Activated effector memory CD4-positive, alpha-beta T cell treated with anti-CD3 and anti-CD28 coated beads, Interleukin-2, amount 50 U/mL, for 16 hours (primary cell): ENCODE measurements at regions not wholly inside any gene's neighbourhood (a gene's known extent, or its start where the extent isn't known, plus 50 kb on each side); places are given as distances from the start of the nearest gene placed in this dataset.

Experiments used
- DNase-seq: peaks from one replicate; pipeline ENCODE4 v3.0.0-alpha.2; 2020

DNA sequence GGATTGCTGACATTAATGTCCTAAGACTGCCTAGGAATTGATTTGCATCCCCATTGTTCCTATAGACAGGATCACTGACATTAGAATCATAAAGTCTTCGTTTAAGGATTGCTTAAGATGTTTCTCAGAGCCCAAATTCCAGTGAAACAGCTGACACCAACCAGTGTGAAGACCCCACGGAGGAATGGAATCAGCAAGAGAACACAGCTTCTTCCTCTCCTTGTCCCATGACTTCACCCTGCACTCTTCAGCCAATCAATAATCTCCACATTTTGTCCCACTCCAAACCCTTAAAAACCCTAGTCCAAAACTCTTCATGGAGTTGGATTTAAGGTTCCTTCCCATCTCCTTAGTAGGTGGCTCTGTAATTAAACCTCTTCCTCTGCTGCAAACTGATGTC lies 157.0 kb upstream of the NDUFV2 start:
- no peak for DNase-seq

DNA sequence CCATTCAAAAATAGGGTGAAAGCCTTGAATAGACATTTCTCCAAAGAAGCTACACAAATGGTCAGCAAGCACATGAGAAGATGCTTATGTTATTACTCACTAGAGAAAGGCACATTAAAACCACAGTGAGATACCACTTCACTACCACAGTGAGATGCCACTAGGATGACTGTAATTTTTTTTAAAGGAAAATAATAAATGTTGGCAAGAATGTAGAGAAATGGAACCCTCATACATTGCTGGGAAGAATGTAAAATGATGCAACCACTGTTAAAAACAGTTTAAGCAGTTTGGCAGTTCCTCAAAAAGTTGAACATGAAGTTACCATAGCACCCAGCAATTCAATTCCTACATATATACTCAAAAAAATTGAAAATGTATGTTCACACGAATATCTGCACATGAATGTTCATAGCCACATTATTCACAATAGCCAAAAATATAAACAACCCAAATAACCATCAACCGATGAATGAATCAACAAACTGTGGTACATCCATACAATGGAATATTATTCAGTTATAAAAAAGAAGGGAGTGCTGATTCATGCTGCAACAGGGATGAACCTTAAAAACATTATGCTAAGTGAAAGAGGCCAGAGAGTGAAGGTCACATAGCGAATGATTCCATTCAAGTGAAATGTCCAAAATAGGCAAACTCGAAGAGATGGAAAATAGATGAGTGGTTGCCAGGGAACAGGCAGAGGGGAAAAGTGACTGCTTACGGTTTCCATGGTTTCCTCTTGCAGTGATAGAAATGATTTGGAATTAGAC lies 156.2 kb upstream of the NDUFV2 start:
- DNase-seq, result no peak

DNA sequence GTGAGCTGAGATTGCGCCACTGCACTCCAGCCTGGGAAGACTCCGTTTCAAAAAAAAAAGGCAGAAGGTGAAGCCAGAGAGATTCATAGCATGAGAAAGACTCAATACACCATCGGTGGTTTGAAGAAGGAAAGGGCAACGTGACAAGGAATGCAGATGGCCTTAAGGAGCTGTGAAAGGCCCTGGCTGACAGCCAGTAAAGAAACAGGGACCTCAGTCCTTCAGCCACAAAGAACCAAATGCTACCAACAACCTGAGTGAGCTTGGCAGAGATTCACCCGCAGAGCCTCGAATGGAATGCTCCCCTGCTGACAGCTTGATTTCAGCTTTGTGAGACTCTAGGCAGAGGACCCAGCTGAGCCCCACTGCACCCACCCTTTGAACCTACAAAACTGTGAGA lies 154.9 kb upstream of the NDUFV2 start:
- DNase-seq, result no peak

DNA sequence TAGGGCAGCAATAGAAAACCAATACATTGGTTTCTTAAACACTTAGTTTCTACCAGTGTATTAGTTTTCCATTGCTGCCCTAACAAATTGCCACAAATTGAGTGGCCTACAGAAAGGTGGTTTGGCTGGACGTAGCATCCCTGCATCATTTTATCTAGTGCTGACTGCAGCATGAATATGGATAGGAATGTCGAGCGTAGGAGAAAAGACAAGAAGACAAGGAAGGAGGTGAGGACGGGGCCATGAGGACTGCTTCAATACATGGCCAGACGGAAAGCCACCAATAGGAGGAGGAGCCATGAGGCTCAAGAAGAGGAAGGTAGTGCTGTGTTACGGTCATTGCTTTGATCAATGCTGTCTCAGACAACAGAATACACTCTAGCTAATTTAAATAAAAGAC lies 154.5 kb upstream of the NDUFV2 start:
- DNase-seq, result no peak

DNA sequence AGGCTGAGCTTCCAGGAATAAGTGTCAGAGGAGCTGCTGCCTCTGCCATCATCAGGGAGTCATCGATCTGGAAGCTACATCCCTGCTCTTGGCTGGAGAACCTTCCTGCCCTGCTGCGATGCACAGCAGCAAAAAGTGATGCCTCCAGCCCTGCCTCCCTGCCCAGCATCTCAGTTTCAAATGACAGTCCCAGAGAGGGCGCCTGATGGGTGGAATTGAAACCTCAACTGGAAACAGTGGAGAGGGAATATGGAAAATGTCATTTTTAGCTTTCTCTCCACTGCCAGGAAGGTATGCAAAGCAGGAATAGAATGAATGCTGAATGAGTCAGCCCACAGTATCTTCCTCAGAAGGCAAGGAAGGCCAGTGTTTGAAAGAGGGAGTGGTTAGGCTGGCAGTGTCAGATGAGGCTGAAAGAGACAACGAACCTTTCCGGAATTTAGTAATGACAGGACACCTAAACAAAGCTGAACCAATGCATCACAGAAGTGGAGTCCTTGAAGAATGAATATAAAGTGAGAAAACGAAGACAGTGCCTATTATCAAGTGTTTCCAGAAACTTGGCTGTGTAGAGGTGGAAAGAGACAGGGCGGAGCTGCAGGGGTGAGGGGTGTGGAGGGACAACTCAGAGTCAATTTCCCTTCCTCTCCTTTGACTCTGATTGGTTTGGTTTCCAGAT lies 153.9 kb upstream of the NDUFV2 start:
- DNase-seq, result no peak

DNA sequence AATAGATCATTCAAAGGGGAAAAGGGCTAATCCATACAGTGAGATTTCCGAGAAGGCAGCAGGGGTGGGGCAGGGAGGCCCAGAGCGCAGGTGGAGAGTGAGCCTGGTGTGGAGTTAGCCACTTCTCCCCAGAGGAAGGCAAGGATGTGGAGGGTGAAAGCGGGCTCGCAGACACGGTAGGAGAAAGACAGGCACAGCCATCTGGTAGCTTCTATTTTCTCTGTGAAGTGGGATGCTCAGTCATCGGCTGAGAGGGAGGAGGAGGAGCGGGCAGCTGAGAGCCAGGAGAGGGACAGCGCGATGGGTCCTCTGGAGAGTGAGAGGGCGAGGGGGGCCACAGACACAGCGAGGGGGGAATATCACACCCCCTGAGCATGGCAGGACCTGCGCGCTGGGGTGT lies 153.3 kb upstream of the NDUFV2 start:
- no peak for DNase-seq

DNA sequence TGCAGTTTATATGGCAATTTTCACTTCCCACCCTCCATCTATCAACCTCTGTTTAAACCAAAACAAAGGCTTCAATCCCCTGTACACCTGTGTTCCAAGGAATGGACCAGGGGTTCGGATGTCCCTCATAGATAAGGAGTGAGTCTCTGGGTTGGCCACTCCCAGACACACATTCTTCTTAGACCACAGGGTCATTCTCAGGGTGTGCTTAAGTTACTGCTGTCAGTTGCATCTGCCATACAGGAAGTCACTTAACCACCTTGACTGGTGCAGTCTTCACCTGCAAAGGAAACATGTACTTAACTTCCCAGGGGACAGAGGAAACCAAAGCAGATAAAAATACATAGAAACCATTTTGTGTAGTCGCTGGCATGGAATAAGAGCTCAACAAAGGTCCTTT lies 151.0 kb upstream of the NDUFV2 start:
- no peak for DNase-seq

DNA sequence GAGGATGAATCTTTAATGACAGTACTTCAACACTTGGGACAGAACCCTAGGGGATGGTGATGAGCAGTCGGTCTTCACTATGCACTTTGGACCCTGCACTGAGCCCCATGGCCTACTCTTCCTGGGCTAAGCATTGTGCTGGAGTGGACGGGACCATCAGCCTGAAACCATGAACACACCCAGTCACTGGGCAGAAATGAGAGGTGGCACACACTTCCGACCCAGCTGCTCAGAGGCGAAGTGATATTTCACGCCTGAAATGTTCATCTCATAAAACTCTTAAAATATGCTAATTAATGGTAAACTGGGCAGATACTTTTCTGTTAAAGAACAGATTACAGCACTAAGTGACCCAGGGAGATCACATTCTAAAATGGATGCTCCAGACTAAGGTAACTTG lies 150.3 kb upstream of the NDUFV2 start:
- DNase-seq, result no peak

DNA sequence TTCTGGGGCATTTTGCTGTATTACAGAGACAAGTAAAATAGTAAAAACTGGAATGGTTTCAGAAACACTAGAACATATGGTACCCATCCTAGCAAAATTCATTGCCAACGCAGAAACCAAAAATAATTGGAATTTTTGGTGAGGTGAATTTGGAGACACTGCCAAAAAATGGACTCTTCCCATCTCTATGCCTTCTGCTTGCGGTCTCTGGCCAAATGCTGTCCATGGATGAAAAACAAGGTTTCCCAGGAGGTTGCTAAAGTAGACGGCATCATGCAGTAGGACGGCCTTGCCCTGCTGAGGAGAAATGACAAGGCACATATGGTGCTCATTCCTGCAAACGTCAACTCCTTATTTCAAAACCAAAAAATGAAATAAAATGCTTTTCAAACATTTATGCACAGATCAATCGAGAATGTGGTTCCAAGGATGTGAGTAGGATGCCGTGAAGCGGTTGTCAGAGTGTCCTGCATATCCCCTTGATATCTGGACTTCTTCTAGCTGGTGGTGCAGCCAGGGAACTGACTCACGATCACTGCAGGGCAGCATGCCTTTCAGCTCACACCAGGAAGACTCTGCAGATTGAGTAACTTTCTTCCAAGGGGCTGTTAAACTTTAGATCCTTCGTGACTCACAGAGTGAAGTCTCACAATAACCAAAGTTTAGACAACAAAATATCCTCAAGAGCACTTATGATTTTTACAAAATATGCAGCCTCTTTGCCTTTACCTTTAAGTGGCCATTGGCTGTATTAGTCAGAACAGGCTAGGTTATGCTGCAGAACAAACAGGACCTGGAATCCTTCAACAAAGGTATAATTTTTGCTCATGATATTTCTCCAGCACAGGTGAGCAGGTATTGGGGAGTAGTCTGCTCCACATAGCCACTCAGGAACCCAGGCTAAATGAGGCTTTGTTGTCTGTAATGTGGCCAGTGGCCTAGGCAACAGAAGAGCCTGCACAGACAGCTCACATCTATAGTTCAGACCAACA lies 149.4 kb upstream of the NDUFV2 start:
- DNase-seq, result no peak

DNA sequence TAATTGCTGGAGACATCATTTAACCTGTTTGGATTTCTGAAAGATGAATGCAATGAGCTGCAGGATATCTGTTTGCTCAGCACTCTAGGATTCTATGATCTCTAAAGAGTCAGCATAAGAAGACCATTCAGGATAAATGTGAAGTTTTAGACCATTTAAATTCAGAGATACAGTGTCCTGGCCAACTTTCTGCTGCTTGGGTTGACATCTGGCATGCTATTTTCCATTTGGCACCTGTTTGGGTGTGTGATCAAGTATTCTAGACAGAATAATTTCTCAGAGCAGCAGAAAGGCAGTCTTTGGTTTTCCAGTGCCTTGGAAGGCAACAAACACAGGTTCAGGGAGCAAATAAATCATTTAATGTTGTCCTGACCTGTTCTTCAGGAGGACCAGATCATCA lies 144.8 kb upstream of the NDUFV2 start:
- DNase-seq, result no peak

DNA sequence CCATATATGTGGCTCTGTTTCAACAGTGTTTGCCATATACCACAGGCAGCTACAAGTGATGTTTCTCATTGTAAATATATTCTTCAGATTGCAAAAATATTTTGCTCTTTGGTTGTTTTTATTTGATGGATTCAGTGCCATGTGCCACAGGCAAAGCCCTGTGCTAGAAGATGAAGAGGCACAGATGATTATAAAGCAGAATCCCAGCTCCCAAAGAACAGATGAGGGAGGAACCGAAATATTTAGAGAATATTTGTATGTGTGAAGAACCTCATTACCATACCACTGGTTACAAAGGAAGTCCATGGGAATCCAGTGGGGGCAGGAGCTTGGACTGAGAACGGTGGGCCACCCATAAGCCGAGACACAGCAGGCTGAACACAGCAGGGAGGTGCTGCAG lies 143.8 kb upstream of the NDUFV2 start:
- no peak for DNase-seq

DNA sequence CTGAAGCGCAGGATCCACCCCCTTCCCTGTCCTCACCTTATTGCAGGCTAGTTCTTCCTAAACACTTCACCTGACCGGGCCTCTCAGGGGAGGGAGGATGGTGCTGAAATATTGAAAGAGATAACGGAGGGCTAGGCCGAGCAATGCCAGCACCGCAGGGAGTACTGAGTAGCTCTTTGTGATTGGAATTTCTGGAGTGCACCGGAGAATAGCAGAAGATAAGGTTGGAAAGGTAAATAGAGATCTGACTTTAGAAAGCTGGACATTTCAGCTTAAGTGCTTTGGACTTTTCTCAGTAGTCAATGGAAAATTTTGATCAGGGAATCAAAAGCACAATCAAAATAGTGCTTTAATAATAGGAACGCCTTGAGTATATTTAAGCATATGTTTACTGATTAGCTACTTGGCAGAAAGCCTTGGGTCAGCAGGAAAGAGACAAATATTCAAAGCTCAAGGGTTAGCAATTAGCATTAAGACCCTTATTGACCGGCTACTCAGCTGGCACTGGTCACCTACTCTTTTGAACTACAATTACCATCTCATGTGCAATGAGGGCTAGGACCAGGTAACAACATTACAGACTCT lies 142.9 kb upstream of the NDUFV2 start:
- DNase-seq, result no peak

DNA sequence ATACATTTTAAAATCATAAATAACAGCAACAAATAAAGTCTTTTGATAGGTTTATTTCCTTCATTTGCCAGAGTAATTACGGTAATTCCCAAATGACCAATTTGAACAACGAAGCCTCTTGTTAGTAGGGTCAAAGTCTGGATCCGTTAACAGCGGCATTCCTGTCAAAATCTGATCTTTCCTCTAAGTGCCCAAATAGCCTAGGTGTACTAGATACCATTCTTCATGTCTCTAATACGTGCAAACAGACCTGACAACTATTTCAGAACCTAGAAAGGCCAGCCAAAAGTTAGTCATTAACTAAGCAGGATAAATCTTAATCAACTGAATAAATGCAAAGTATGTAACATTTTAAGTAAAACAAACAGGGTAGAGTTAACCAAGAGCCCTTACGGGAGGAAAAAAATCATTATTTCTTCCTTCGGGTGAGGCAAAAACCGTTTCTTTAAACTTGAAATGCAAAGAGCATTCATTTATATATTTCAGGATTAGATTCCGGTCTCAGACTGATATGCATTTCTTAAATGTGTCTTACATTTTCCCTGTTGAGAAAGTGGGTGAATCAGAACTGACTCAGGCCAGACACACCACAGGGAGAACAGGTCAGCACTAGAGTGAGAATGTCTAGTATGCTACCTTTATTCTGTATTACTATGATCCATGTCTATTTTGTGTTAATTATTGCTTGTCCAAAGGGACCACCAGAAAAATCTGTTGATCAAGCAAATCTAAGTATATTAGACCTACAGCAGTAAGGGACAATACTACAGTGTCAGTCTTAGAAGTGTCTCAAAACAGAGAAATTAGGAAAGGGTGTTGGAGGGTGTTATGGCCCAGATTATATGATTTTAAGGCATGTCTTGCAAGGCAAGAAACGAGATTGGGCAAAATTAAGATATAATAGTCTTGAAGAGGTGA lies 141.5 kb upstream of the NDUFV2 start:
- no peak for DNase-seq

DNA sequence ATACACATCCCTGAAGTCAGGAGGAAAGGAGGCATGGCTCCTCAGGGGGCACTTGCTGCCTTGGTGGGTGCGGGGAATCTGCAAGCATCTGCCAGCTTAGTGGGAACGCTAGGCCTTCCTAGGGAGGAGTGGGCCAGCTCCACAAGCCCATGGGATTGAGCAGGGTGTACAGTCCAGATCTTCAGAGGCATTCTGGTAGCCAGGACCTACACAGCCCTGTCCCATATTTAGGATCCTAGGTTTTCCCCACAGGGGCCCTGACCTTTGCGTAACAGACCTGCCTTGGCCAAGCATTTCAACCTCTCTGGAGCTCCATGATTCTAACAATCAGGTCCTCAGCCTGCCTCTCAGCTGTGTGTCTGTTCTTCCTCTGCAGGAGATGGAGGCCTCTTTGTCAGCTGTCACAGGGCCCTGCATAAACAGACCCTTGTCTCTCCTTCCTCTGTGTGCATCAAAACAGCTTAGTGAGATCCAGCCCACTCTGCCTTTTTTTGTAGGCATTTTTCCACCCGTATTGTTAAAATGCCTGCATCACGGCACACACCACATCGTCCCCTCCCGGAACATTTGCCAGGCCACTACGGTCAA lies 140.2 kb upstream of the NDUFV2 start:
- no peak for DNase-seq

DNA sequence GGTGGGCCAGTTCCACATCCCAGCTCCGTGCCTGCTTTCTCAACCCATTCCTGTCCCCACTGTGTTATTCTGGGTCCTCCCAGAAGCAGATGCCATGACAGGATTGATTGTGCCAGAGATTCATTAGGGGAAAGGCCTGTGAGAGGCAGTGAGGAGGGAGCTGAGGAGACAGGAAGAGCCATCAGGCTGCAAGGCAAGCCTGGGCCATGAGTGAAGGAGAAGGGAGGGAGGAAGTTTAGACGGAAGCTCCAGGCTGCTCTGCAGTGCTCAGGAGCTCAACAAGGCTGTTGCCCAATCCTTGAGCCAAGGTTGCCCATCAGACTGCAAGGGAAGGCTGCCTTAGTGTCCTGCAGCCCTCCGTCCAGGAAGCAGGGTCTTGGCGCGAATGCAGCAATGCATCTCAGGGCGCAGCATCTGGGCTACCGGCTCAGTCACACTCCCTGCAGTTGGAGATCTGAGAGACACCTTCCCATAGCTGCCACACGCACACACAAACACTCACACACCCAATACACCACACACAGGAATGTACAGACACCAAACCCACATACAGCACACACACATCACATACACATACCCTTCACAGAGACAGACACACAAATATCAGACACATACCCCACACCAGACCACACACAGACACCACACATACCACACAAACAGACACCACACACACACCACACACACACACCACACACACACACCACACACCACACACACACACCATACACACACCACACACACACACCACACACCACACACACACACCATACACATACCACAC lies 139.5 kb upstream of the NDUFV2 start:
- no peak for DNase-seq

DNA sequence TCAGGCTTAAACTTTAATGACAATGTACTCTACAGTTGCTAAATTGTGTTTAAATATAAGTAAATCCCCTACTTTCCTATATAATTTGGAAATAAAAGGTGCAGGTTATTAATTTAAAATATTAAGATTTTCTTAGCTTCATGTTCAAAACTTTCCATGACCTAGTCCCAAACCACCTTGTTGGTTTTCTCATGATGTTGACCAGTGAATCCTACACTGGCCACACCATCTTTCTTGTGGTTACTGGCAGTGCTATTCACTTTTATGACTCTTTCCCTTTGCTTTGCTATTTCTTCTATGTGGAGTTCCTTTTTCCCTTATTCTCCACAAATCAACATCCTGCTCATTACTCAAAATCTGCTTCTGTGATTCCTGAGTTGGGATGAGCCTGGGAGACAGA lies 138.6 kb upstream of the NDUFV2 start:
- DNase-seq, result no peak

DNA sequence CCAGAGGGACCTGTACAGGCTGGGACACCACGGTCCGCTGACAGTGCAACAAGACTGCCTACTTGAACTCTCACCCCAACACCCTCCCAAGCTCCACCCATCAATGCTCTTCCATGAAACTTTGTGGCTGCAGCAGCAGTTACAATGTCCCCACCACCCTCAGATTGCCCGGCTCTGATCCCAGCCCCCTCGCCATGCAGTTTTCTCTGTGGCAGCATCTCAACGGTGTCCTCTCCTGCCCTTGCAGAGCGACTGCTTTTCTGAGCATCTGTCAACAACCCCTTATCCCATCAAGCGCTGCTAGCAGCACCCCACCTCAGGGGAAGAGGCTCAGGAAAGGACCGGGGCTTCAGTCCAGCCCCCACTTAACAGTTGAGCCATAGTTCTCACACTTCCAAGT lies 137.1 kb upstream of the NDUFV2 start:
- DNase-seq, result no peak

DNA sequence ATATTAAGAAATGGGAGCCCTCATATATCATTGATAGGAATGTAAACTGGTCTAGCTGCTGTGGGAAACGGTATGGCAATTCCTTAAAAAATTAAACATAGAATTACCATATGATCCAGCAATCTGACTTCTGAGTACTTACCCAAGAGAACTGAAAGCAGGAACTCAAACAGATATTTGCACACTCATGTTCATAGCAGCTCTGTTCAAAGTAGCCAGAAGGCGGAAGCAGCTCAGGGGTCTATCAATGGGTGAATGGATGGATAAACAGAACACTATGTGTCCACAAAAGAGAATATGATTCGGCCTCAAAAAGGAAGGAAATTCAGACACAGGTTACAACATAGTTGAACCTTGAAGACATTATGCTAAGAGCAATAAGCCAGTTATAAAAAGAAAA lies 135.7 kb upstream of the NDUFV2 start:
- no peak for DNase-seq

DNA sequence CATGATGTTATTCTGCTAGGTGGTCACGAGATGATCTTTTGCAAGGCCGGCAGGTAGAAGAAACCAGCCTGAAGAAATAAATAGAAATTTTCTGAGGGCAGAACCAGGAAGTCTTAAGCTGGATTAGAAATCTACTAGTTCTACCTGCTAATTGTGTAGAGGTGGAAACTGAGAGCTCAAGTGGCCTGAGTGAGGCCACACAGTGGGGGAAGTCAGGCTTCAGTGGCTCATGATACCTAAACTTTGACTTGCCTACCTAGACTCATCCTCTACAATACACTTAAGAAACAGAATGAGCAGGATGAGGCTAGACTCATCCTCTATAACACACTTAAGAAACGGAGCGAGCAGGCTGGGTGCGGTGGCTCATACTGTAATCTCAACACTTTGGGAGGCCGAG lies 134.9 kb upstream of the NDUFV2 start:
- no peak for DNase-seq

DNA sequence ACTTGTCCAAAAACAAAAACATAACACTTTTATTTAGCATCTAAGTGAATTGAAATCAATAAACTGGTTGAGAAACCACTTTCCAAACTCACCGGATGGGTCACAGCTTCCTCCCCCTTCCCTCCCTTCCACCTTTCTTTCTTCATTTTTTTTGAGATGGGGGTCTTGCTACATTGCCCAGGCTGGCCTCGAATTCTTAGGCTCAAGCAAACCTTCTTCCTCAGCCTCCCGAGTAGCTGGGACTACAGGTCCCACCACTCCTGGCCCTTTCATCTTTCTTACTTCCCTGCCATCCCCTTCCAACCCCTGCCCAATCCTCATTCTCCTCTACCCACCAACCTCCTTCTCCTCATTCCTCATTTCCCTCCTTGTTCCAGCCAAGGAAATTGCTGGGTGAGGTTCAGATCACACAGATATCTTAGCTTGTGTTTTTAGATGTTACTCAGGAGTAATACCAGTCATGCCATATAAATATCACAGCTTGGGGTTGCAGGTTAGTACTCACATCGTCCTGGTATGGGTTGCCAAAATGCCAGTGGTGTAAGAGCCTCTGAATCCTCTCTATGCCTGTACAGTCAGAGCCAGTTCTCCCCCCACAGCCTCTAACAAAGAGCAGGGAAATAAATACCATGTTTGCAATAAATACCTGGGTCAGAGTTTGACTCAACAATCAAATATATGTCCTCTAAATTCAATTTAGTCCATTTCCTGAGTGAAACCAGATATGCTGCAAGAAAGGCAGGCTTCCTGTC lies 132.7 kb upstream of the NDUFV2 start:
- DNase-seq, result no peak
